ENCODE measurements at regions not wholly inside any gene's neighbourhood (a gene's known extent, or its start where the extent isn't known, plus 50 kb on each side); places are given as distances from the start of the nearest gene placed in this dataset.

DNA sequence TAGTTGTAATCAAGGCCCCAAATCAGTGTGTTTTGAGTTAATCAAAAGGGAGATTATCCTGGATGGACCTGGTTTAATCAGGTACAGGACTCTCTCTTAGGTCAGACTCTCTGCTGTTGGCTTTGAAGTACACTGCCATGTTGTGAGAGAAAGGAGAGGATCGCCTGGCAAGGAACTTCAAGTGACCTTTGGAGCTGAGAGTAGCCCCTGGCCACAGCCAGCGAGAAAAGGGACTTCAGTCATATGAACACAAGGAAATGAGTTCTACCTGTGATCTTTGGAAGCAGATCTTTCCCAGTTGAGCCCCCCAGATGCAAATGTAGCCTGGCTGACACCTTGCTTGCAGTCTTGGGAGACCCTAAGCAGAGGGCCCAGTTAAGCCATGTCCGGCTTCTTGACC, 68.3 kb upstream of the CPM start:
- Mint-ChIP-seq H3K27ac (no peak overlapping the region; a peak in 1 of 7 replicates), H3K4me1 (peaks cover 15% of the 10 kb centered on the region in 2 experiments), H3K27me3 (ENCODE audit: low read depth) (peaks cover 7% of the 10 kb centered on the region; the same call in 1 of the 2 replicates), H3K4me3 (no peak overlapping the region), H3K9me3 (peaks cover 11 to 24% of the 10 kb centered on the region in 2 experiments), H3K36me3 (ENCODE audit: insufficient read depth in 1 of 3, low read depth in 3 of 3) (peaks cover 3 to 13% (median 6%) of the 10 kb centered on the region in 3 experiments; a peak in 6 of 7 replicates)
- H3K4me2 ChIP-seq (ENCODE audit: insufficient read depth, insufficient read length, low read length), result no peak overlapping the region
- H3K18ac ChIP-seq (ENCODE audit: insufficient read length, low read depth, low read length), result no peak overlapping the region
- no peak overlapping the region for H2BK20ac ChIP-seq (ENCODE audit: low read depth, low read length, poor library complexity, severe bottlenecking)
- no peak overlapping the region for H2BK120ac ChIP-seq (ENCODE audit: low read depth, low read length, poor library complexity, severe bottlenecking)
- TF ChIP-seq, protein P1, sequence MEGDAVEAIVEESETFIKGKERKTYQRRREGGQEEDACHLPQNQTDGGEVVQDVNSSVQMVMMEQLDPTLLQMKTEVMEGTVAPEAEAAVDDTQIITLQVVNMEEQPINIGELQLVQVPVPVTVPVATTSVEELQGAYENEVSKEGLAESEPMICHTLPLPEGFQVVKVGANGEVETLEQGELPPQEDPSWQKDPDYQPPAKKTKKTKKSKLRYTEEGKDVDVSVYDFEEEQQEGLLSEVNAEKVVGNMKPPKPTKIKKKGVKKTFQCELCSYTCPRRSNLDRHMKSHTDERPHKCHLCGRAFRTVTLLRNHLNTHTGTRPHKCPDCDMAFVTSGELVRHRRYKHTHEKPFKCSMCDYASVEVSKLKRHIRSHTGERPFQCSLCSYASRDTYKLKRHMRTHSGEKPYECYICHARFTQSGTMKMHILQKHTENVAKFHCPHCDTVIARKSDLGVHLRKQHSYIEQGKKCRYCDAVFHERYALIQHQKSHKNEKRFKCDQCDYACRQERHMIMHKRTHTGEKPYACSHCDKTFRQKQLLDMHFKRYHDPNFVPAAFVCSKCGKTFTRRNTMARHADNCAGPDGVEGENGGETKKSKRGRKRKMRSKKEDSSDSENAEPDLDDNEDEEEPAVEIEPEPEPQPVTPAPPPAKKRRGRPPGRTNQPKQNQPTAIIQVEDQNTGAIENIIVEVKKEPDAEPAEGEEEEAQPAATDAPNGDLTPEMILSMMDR (conservative IDR thresholded peaks at IDR 0.05), result no peak
- no peak overlapping the region for H2AK5ac ChIP-seq (ENCODE audit: insufficient read length, low read length)
- no peak overlapping the region for H3K23ac ChIP-seq (ENCODE audit: insufficient read length, low read depth, low read length)
- H2AFZ ChIP-seq (ENCODE audit: low read length), result no peak overlapping the region
- H3K27me3 ChIP-seq (ENCODE audit: insufficient read depth, low read length), result no peaks in the 10 kb centered on the region
- H4K91ac ChIP-seq (ENCODE audit: insufficient read length, low read depth, low read length), result no peak overlapping the region
- no peaks in the 10 kb centered on the region for H3K4me1 ChIP-seq (ENCODE audit: insufficient read depth, low read length)
- no peak overlapping the region for H2BK5ac ChIP-seq (ENCODE audit: insufficient read length, low read length)
- H4K5ac ChIP-seq (ENCODE audit: insufficient read length, low read depth, low read length), result no peak overlapping the region
- no peak overlapping the region for H3K9ac ChIP-seq (ENCODE audit: extremely low read depth, insufficient read length, low read length)
- H3K4ac ChIP-seq (ENCODE audit: low read depth, low read length), result no peak overlapping the region
- no peak for DNase-seq
- no peaks in the 10 kb centered on the region for H4K20me1 ChIP-seq (ENCODE audit: control insufficient read depth, insufficient read depth, insufficient read length)
- H3K14ac ChIP-seq (ENCODE audit: insufficient read depth, low read length), result no peak overlapping the region
- no peak overlapping the region for H3K27ac ChIP-seq (ENCODE audit: insufficient read length, low read depth, low read length)
- no peaks in the 10 kb centered on the region for H3K23me2 ChIP-seq (ENCODE audit: insufficient read length, low read depth, low read length, poor library complexity, severe bottlenecking)
- H2BK15ac ChIP-seq (ENCODE audit: low read depth, low read length), result no peak overlapping the region
- H3K79me1 ChIP-seq (ENCODE audit: insufficient read depth, low read depth, low read length, poor library complexity, severe bottlenecking), result no peaks in the 10 kb centered on the region
- no peak overlapping the region for H2BK12ac ChIP-seq (ENCODE audit: insufficient read length, low read depth, low read length)
- no peak overlapping the region for H3K56ac ChIP-seq (ENCODE audit: insufficient read length, low read depth, low read length)
- no peak overlapping the region for H4K8ac ChIP-seq (replicated peaks; ENCODE audit: insufficient read length, low read depth, low read length)
- no peaks in the 10 kb centered on the region for H3K9me3 ChIP-seq (ENCODE audit: control insufficient read depth, low read depth, low read length)
- H3K79me2 ChIP-seq (ENCODE audit: insufficient read depth, low read length), result no peaks in the 10 kb centered on the region
- H3T11ph ChIP-seq (ENCODE audit: low read length), result no peak overlapping the region
- WGBS (ENCODE audit: extremely low coverage, insufficient read length, low lambda C conversion rate), result no CpG with 5 or more reads among the region's 3 CpGs
